OCI-LY1 (cell line): ENCODE measurements at regions not wholly inside any gene's neighbourhood (a gene's known extent, or its start where the extent isn't known, plus 50 kb on each side); places are given as distances from the start of the nearest gene placed in this dataset.

Source experiments
- EZH2 ChIP-seq: fragments of 200-600 bp; sonication (generic), shearing (Covaris generic); IDR thresholded peaks from 2 replicates; pipeline ENCODE4 v1.8.0; 2017; ENCODE audit warnings: borderline replicate concordance, mixed run types, mild to moderate bottlenecking, antibody characterized with exemption, low read length, moderate library complexity, mixed read lengths
- TF ChIP-seq, protein P1 (sequence below): fragments of 200-600 bp; sonication (generic), shearing (Covaris generic); IDR thresholded peaks from 2 replicates; pipeline ENCODE4 v1.5.1; 2017; ENCODE audit warnings: mild to moderate bottlenecking, antibody characterized with exemption, low read length, moderate library complexity, mixed read lengths

- TF ChIP-seq, protein P1, sequence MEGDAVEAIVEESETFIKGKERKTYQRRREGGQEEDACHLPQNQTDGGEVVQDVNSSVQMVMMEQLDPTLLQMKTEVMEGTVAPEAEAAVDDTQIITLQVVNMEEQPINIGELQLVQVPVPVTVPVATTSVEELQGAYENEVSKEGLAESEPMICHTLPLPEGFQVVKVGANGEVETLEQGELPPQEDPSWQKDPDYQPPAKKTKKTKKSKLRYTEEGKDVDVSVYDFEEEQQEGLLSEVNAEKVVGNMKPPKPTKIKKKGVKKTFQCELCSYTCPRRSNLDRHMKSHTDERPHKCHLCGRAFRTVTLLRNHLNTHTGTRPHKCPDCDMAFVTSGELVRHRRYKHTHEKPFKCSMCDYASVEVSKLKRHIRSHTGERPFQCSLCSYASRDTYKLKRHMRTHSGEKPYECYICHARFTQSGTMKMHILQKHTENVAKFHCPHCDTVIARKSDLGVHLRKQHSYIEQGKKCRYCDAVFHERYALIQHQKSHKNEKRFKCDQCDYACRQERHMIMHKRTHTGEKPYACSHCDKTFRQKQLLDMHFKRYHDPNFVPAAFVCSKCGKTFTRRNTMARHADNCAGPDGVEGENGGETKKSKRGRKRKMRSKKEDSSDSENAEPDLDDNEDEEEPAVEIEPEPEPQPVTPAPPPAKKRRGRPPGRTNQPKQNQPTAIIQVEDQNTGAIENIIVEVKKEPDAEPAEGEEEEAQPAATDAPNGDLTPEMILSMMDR, result peak; percentile 71
- TF ChIP-seq EZH2, result no peak
Observed at GRCh38 chr19:23823952-23824389, 65.3 kb upstream of the ZNF681 start.
